ENCODE measurements at regions not wholly inside any gene's neighbourhood (a gene's known extent, or its start where the extent isn't known, plus 50 kb on each side); places are given as distances from the start of the nearest gene placed in this dataset.

- no peak for TF ChIP-seq POLR2AphosphoS5 (IDR thresholded peaks at IDR 0.05; ENCODE audit: low read depth, low read length)
- no peak for TF ChIP-seq TAF1 (IDR thresholded peaks at IDR 0.05; ENCODE audit: borderline replicate concordance, low read depth, low read length)
These were observed 113.9 kb upstream of the ADAMTS18 start for GRCh38 chr16:77548766-77549165.
